ENCODE measurements at regions not wholly inside any gene's neighbourhood (a gene's known extent, or its start where the extent isn't known, plus 50 kb on each side); places are given as distances from the start of the nearest gene placed in this dataset.

GRCh38 chr3:81920816-81921215 lies 159.4 kb upstream of the GBE1 start (continued):
- TF ChIP-seq, protein P1, sequence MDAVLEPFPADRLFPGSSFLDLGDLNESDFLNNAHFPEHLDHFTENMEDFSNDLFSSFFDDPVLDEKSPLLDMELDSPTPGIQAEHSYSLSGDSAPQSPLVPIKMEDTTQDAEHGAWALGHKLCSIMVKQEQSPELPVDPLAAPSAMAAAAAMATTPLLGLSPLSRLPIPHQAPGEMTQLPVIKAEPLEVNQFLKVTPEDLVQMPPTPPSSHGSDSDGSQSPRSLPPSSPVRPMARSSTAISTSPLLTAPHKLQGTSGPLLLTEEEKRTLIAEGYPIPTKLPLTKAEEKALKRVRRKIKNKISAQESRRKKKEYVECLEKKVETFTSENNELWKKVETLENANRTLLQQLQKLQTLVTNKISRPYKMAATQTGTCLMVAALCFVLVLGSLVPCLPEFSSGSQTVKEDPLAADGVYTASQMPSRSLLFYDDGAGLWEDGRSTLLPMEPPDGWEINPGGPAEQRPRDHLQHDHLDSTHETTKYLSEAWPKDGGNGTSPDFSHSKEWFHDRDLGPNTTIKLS (IDR thresholded peaks at IDR 0.05; ENCODE audit: borderline replicate concordance, low read depth), result no peak
- TF ChIP-seq NCOA4 (IDR thresholded peaks at IDR 0.05; ENCODE audit: partially characterized antibody), result no peak
- TF ChIP-seq, protein P2, sequence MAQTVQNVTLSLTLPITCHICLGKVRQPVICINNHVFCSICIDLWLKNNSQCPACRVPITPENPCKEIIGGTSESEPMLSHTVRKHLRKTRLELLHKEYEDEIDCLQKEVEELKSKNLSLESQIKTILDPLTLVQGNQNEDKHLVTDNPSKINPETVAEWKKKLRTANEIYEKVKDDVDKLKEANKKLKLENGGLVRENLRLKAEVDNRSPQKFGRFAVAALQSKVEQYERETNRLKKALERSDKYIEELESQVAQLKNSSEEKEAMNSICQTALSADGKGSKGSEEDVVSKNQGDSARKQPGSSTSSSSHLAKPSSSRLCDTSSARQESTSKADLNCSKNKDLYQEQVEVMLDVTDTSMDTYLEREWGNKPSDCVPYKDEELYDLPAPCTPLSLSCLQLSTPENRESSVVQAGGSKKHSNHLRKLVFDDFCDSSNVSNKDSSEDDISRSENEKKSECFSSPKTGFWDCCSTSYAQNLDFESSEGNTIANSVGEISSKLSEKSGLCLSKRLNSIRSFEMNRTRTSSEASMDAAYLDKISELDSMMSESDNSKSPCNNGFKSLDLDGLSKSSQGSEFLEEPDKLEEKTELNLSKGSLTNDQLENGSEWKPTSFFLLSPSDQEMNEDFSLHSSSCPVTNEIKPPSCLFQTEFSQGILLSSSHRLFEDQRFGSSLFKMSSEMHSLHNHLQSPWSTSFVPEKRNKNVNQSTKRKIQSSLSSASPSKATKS (CRISPR knock-in tag; IDR thresholded peaks at IDR 0.05), result no peak

- no peaks in the 10 kb centered on the region for H3K79me2 ChIP-seq (ENCODE audit: control insufficient read depth, insufficient read depth, low read length)
- H3K4me2 ChIP-seq (ENCODE audit: insufficient read depth, low read length), result no peak overlapping the region
- DNase-seq (ENCODE audit: extremely low read depth in 1 of 4, low spot score in 3 of 4) (no peak), ATAC-seq (no peak), FAIRE-seq (no peak)
- no peaks in the 10 kb centered on the region for H3K9me1 ChIP-seq (ENCODE audit: control insufficient read depth, insufficient read depth, low read length)
- no peak overlapping the region for H2AFZ ChIP-seq (ENCODE audit: low read depth, low read length)
- no peaks in the 10 kb centered on the region for H3K27me3 ChIP-seq (ENCODE audit: control insufficient read depth in 2 of 2, insufficient read depth in 2 of 2, low read length in 2 of 2)
- H3K4me3 ChIP-seq, result no peak overlapping the region
- ChIA-PET POLR2A (no interaction called here), CTCF (ENCODE audit: low intra/inter-chr PET ratio) (no interaction called here)
- H3K9me3 ChIP-seq (replicated peaks; ENCODE audit: control insufficient read depth, insufficient read depth, low read depth, low read length), result no peaks in the 10 kb centered on the region
- H3K27ac ChIP-seq (ENCODE audit: extremely low read depth, low read depth, low read length), result no peak overlapping the region
- no peak overlapping the region for H3K9ac ChIP-seq (ENCODE audit: insufficient read depth in 1 of 2, low read depth in 2 of 2, low read length in 2 of 2)
- H3K36me3 ChIP-seq (ENCODE audit: control insufficient read depth, insufficient read depth, low read length), result no peaks in the 10 kb centered on the region
- 0% methylated on average over 1 of the region's 1 CpG for WGBS (ENCODE audit: insufficient coverage, low coverage, missing lambda C conversion rate)
- BruUV-seq (replicated peaks), result no TSS peak
- H4K20me1 ChIP-seq (replicated peaks; ENCODE audit: control insufficient read depth, insufficient read depth, low read length), result no peaks in the 10 kb centered on the region
- H3K4me1 ChIP-seq (replicated peaks in 1 of 2; ENCODE audit: control insufficient read depth in 2 of 2, insufficient read depth in 2 of 2, low read length in 2 of 2), result no peaks in the 10 kb centered on the region
- intact Hi-C loops (cut with micrococcal nuclease) (no loop called here), in situ Hi-C loops (cut with MboI) (no loop called here)
- TF ChIP-seq SRF (CRISPR knock-in tag; IDR thresholded peaks at IDR 0.05), result no peak
- no peak for TF ChIP-seq SRSF3 (IDR thresholded peaks at IDR 0.05; ENCODE audit: insufficient read depth, low read length)
- TF ChIP-seq CLOCK (CRISPR knock-in tag; IDR thresholded peaks at IDR 0.05; ENCODE audit: borderline replicate concordance), result no peak
- no peak for TF ChIP-seq RUNX1 (IDR thresholded peaks at IDR 0.05; ENCODE audit: low read depth)
- no peak for TF ChIP-seq ILK (tag; IDR thresholded peaks at IDR 0.05; ENCODE audit: borderline replicate concordance, low read depth)
- no peak for TF ChIP-seq ZFP91 (CRISPR knock-in tag; IDR thresholded peaks at IDR 0.05)
- no peak for TF ChIP-seq ZNF551 (CRISPR knock-in tag; IDR thresholded peaks at IDR 0.05)
Measured at GRCh38 chr3:81916890-81917289, 155.4 kb upstream of the GBE1 start.
